H54 (cell line): ENCODE measurements at regions not wholly inside any gene's neighbourhood (a gene's known extent, or its start where the extent isn't known, plus 50 kb on each side); places are given as distances from the start of the nearest gene placed in this dataset.

Source experiments
- DNase-seq: peaks from one replicate; pipeline ENCODE4 v3.0.0; 2011; ENCODE audit warnings: low spot score, mixed read lengths; ENCODE audit not compliant: insufficient read length
- FAIRE-seq: peaks from 3 replicates; lab custom pipeline; 2011; peaks lifted over from hg19 to GRCh38; lab: Jason Lieb, UNC
- POLR2A ChIP-seq: IDR thresholded peaks from 2 replicates; pipeline ENCODE4 v1.6.1; 2011; ENCODE audit warnings: low read depth, mild to moderate bottlenecking, low read length

DNA sequence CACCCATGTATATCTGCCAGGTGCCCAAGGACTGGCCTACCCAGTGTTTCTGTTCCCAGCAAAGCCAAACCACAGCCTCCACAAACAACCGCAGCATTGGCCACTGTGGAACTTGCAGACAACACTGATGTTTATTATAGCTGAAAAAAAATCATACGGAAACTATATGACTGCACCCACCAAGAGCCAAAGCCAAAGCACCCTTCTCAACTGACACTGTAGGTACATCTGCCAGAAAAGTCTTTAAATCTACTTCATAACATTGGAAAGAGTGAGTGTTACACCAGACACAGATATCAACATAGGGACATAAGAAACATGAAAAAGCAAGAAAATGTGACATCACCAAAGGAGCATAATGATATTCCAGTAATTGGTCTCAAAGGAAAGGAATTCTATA is 428.0 kb downstream of the PSAT1 start:
- no peak for DNase-seq
- no peak for FAIRE-seq
- no peak for TF ChIP-seq POLR2A

DNA sequence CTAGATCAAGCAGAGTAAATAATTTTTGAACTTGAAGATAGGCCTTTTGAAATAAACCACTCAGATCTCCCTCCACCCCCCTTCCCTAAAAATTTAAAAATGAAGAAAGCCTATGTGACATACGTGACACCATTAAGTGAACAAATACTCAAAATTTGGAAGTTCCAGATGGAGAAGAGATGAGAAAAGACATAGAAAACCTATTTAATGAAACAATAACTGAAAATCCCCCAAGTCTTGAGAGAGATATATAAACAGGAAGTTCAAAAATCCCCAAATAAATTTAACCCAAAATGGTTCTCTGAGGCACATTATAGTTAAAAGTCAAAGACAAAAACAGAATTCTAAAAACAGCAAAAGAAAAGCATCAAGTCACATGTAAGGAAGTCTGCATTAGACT is 428.6 kb downstream of the PSAT1 start:
- FAIRE-seq (no peak), DNase-seq (no peak)
- TF ChIP-seq POLR2A: no peak

DNA sequence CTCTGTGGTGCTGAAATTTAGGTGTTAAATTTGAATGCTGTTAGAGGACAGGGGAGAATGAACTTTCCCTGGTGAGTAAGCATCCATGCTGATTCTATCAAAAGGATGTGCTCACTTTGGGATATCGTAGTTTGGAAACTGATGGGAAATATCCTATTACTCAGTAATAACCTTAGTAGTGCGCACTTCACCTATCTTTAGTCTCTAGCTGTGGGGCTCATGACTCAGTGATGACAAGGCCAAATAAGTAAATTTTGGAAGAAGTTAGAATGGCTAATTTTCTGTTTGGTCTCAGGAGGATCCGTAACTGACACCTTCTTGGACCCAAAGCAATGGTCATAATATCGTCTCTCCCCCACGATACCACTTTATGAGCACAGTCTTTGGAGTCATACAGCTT is 448.4 kb downstream of the PSAT1 start:
- FAIRE-seq: no peak
- DNase-seq: no peak
- TF ChIP-seq POLR2A: no peak

DNA sequence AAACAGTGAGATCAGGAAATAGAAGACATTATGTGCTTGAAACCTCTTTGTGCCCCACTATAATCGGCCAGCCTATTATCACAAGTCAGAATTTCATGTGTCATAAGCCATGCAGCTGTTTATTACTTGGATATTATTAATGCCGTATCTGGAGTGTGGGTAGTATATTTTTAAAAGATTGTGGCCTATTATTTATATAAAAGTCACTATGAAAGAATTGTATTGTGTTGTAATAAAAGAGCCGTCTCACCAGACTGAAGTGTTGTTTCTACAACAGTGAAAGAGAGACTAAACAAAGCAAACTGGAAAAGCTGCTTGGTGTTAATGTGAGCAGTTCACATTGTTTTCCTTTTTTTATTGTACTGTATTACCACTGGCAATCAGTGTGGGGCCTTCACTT is 449.1 kb downstream of the PSAT1 start:
- FAIRE-seq (peak; percentile 64), DNase-seq (no peak)
- no peak for TF ChIP-seq POLR2A

DNA sequence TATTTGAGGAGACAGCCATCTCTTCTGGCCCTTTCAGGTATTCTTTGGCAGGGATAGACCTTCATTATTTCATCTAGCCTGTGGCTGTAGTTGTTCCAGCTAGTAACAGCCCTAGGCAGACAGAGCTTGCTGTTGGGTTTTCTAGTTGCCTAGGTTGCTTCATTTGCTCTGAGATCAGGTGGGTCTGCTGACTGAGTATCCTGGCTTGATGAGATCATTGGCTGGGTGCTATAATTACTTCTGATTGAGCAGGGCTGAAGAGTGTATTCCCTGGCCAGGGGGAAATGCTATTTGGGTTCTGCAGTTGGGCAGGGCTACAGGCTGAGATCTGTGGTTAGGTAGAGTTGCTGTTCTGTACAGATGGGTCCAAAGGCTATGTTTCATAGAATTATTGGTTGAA is 456.1 kb downstream of the PSAT1 start:
- FAIRE-seq (peak; percentile 45), DNase-seq (no peak)
- no peak for TF ChIP-seq POLR2A

DNA sequence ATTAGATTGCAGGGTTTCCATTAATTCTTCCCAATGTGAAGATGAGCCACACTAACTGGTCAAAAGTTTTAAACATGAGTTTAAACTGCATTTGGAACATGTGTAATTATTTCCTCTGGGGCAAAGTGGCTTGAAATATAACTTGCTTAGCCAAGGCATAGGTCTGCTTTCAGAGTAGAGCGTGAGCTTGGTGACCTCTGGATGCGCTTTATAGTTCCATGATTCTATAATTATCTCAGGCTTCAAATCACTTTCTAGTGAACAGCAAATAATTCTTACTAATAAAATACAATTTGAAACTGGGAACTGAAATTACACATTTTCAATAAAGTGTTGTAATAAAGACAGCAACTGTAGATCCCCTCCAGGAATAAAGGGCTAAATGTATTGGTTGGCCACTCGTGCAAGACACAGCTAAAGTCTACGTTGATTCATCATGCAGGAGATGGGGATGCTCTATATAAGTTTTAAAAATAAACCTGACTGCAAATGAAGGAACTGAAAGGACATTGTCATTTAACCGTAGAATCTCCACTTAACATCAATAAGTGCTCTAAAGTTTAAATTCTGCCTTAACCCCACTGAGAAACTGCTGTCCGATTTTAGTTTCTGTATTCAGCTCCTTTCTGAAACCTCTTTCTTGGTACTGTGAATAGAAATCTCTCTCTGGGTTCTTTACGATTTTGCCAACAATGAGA is 460.0 kb downstream of the PSAT1 start:
- FAIRE-seq (peak; percentile 78), DNase-seq (no peak)
- no peak for TF ChIP-seq POLR2A

DNA sequence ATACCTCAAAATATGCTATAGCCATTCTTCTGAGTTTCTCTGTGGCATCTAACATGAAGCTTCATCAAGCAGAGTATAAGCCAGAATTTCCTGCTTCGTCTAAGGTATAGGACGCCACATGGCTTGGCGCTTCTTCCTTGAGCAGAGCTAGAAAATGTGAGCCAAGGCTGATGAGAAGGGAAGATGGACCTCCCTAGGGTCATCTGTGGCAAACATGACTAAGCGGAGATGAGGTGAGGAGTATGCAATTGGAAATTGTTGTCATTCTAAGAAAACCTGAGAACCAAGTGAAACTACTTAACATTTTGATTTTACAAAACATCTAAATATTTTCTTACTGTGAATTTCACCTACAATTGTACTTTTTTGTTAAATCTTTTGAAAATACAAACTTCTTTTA is 466.5 kb downstream of the PSAT1 start:
- no peak for FAIRE-seq
- no peak for TF ChIP-seq POLR2A
- DNase-seq: no peak

DNA sequence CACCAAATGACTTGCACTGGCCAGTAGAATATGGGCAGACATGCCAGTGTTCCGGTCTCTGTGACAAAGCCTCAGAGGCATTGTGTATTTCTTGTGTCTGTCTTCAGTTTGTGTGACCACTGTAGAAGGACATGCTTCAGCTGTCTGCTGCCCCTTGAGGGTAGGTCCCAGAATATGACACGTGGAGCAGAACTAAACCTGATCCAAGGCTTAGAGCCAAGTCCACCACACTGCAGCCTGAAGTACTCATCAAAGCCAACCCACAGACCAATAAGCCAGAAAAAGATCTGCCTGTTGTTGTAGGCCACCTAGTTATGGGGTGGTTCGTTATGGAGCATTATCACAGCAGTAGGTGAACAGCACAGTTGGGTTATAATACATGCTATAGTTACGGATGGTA is 468.9 kb downstream of the PSAT1 start:
- peak; percentile 15 for FAIRE-seq
- TF ChIP-seq POLR2A: no peak
- DNase-seq: no peak

DNA sequence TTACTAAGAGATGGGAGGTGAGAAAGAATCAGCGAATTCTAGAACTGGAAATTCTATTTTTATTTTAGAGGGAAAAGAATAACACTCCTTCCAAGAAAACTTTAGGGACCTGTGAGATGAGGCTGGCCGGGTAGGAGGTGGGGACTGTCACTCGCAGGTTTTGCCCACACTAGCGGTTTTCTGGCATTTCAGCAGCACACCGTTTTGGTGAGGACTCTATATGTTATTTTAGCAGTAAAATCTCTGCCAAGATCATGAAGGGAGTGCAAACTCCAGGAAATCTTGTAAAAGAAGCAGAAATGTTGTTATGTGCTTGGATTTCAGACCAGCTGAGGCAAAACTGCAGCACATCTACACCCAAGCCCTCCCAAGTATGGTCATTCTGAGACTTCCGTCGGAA is 470.6 kb downstream of the PSAT1 start:
- FAIRE-seq: no peak
- DNase-seq: no peak
- no peak for TF ChIP-seq POLR2A

DNA sequence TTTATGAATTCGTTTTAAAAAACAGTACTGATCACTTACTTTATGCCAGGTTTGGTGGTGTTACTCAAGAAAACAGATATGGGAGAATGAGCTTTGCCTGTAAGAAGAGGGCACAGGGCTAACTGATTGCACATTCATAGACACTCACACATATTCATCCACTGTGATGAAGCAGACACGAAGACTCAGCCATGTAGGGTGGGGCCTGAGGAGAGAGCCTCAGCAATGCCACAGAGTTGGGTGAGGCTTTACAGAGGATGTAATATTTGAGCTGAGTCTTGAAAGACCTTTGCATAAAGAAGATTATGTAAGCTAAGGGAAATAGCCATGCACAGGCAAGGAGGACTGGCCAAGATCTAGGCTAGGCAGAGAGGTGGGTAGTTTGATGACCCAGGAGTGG is 472.8 kb downstream of the PSAT1 start:
- TF ChIP-seq POLR2A: no peak
- no peak for DNase-seq
- peak; percentile 93 for FAIRE-seq

DNA sequence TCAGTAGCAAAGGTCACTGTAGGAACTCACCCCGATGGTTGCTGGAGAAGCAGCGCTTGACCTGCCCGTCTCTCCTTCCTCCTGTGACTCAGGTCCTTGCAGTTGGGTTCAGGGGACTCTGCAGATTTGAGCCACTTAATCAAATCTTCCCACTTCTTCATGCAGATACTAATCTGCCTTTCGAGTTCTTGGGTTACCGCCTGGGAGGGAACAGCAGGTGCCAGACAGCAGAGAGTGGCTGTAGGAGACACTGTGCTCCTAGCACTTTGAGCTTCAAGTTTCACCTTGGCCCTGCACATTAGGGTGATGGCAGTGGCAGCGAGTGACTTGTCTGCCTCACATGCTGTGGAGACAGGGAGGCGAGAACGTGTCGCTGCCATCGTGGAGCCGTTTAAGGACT is 478.3 kb downstream of the PSAT1 start:
- no peak for DNase-seq
- no peak for FAIRE-seq
- TF ChIP-seq POLR2A: no peak

DNA sequence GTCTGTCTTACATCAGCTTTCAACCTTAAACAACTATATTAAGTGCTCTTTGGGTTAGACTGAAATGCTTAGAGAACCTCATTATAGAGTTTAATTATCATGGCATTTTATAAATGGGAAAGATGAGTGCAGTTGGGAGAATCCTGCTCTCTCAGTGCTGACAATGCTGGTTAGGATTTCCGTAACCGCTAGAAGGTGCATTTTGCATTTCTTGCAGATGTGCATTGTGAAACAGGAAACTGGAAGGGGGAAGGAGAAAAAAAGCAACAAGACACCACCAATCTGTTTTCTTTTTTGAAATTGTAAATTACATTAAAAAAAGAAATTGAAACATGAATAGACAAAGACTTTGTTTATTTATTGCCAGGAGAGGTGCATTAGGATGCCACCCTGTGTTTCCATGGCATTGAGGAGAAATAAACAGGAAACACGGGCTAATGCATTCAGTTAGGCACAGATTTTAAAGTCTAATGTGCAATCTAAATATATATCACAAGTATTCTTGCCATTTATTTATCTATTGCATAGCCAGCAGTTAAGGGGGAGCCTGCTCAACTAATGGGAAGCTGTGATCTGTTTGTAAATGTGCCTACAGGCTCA is 478.9 kb downstream of the PSAT1 start:
- DNase-seq: no peak
- no peak for FAIRE-seq
- TF ChIP-seq POLR2A: no peak

DNA sequence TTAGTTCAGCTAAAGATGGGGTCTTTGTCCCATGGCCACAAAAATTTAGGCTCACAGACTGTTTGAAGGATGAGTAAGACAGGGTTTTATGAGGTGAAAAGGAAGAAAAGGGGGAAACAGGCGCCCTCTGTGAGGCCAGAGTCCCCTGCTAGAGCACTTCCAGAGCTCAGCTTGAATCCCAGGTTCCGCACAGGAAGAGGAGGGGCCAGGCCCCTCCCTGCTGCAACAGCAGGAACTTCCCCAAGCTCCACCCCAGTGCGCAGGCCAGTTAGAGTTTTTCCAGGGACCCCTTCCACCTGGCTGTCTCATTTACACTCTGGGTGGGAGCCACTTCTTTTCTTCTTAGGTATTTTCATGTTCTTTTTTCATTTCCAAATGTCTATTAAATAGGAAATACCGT is 480.8 kb downstream of the PSAT1 start:
- DNase-seq: no peak
- FAIRE-seq: no peak
- TF ChIP-seq POLR2A: no peak

DNA sequence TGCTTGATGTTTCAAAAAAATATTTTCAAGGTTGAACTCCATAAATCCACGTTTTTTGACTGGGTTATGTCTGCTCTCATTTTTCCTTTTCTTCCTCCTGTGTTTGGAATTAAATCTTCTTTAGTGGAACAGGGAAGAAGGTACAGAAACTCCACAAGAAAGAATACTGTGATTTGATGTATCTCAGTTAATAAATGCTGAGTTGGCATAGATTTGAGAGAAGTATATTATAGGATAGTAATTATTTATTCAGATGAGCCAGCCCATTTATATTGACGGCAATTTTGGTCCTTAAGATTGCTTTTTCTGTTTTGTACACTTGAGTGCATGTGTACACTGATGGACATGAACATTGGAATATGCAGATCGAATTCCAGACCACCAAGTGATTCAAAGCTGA is 481.4 kb downstream of the PSAT1 start:
- FAIRE-seq: no peak
- TF ChIP-seq POLR2A: no peak
- no peak for DNase-seq

DNA sequence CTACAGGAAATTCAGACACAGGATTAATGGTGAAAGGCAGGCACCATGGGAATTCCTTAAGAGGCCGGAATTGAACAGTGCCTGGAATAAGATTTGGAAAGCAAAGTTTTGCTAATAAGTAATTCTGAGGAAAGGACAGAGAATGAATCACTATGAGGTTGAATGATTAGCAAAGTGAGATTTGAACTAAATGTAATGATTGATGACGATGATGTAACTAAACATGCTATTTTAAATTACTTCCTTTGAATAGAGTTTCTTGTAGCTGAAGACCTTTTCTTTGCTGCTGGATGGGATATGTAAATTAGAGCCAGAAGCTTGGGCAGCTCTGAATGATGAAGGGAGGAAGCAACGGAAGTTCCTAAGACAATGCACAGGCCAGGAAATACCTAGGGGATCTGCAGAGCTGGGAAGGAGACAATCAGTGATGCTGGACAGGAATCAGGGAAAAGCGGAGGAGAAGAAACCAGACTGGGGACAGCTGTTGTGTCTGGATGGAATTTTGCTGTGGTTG is 482.0 kb downstream of the PSAT1 start:
- DNase-seq (no peak), FAIRE-seq (no peak)
- TF ChIP-seq POLR2A: no peak
